ENCODE measurements at regions not wholly inside any gene's neighbourhood (a gene's known extent, or its start where the extent isn't known, plus 50 kb on each side); places are given as distances from the start of the nearest gene placed in this dataset.

DNA sequence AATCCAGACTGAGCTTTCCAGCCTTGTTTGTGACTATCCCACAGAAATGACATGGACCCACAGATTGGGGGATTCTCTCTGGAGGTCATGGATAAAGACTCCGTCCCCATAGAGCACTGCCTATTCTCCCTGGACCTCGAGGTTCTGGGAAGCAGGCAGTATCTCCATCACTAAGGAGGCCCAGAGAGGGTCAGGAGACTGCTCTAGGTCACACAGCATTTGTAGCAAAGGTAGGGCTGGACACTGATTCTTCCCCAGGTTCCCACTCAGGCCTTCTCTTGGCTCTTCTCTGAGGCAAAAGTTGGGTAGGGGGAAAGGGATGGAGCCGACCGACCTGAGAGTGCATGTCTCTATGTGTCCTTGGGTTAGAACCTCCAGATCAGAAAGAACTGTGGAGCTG, 80.9 kb downstream of the PTPRS start:
- no peak for TF ChIP-seq POLR2A (IDR thresholded peaks at IDR 0.05)
- TF ChIP-seq, protein P1, sequence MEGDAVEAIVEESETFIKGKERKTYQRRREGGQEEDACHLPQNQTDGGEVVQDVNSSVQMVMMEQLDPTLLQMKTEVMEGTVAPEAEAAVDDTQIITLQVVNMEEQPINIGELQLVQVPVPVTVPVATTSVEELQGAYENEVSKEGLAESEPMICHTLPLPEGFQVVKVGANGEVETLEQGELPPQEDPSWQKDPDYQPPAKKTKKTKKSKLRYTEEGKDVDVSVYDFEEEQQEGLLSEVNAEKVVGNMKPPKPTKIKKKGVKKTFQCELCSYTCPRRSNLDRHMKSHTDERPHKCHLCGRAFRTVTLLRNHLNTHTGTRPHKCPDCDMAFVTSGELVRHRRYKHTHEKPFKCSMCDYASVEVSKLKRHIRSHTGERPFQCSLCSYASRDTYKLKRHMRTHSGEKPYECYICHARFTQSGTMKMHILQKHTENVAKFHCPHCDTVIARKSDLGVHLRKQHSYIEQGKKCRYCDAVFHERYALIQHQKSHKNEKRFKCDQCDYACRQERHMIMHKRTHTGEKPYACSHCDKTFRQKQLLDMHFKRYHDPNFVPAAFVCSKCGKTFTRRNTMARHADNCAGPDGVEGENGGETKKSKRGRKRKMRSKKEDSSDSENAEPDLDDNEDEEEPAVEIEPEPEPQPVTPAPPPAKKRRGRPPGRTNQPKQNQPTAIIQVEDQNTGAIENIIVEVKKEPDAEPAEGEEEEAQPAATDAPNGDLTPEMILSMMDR (IDR thresholded peaks at IDR 0.05), result no peak

Measured in right lobe of liver (tissue), 4 donors.